Vagina (tissue), 2 donors: ENCODE measurements at regions not wholly inside any gene's neighbourhood (a gene's known extent, or its start where the extent isn't known, plus 50 kb on each side); places are given as distances from the start of the nearest gene placed in this dataset.

Experiments
- CTCF ChIP-seq, 3 experiments: fragments of 450-650 bp in 2 of 3; fragments of 200-600 bp in 1 of 3; sonication (generic) in 1 of 3; IDR thresholded peaks; one replicate each; pipeline ENCODE4 v1.5.1; 2017 to 2019; ENCODE audit warnings: antibody characterized with exemption in 3 of 3, mild to moderate bottlenecking in 2 of 3, moderate library complexity in 2 of 3
- POLR2A ChIP-seq, 2 donors: fragments of 450-650 bp; IDR thresholded peaks; one replicate each; pipeline ENCODE4 v1.6.1; 2017; ENCODE audit warnings: antibody characterized with exemption in 2 of 2, mild to moderate bottlenecking in 2 of 2, moderate library complexity in 2 of 2

- TF ChIP-seq CTCF (IDR thresholded peaks at IDR 0.05) = no peak
- no peak for TF ChIP-seq POLR2A (IDR thresholded peaks at IDR 0.05)
Observed at GRCh38 chr1:95951371-95952102, 717.5 kb downstream of the RWDD3 start.
